ENCODE measurements at regions not wholly inside any gene's neighbourhood (a gene's known extent, or its start where the extent isn't known, plus 50 kb on each side); places are given as distances from the start of the nearest gene placed in this dataset.

DNA sequence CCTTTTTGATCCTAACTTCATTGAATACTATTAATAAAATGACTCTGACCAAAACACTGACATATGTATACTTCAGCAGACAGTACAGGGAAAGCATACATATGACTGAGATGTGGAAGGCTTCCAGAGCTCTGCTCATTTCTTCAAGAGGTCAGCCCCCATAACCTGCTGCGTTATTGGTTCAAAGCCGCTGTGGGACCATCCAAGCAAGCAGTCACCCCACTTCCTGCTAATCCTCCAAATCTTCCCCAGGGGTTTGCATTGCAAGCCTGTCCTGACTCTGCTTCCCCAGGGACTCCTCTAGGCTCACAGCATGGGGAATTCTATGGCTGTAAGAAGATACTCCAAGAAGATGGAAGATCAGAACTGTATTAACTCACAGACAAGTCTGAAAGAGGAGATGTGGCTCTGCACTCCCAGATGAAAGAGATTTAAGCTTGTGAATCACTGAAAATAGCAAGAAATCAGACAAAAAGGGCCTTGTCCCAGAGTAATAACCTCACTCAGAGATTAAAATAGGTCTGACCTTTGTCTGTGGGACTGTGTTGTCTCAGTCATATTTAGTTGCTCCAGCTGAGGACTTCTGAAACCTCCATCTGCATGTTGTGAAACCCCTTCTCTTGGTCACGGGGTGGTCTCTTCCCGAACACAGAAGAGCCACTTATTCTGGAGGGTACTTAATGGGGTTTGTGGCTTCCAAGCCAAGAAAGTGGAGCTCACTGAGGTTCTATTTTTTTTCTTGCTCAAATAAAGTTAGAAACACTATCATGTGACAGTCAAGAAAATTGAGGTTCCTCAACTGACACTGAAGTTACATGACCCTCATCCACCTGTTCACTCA, 101.5 kb upstream of the MARCKS start:
- H3K4me1 ChIP-seq (ENCODE audit: control insufficient read depth, insufficient read depth, low read length), result no peaks in the 10 kb centered on the region
- H3K27me3 ChIP-seq (ENCODE audit: control insufficient read depth, insufficient read depth, low read length), result no peaks in the 10 kb centered on the region
- BruUV-seq (replicated peaks), result no TSS peak
- POLR2A ChIA-PET, result no interaction called here
- H3K9me3 ChIP-seq (ENCODE audit: control insufficient read depth, insufficient read depth, low read depth, low read length), result no peaks in the 10 kb centered on the region
- H3K4me3 ChIP-seq (ENCODE audit: low read depth in 2 of 2, low read length in 2 of 2), result no peak overlapping the region
- no peak for TF ChIP-seq SIN3A (IDR thresholded peaks at IDR 0.05; ENCODE audit: borderline replicate concordance, insufficient read depth, low read depth, low read length)
- TF ChIP-seq, protein P1, sequence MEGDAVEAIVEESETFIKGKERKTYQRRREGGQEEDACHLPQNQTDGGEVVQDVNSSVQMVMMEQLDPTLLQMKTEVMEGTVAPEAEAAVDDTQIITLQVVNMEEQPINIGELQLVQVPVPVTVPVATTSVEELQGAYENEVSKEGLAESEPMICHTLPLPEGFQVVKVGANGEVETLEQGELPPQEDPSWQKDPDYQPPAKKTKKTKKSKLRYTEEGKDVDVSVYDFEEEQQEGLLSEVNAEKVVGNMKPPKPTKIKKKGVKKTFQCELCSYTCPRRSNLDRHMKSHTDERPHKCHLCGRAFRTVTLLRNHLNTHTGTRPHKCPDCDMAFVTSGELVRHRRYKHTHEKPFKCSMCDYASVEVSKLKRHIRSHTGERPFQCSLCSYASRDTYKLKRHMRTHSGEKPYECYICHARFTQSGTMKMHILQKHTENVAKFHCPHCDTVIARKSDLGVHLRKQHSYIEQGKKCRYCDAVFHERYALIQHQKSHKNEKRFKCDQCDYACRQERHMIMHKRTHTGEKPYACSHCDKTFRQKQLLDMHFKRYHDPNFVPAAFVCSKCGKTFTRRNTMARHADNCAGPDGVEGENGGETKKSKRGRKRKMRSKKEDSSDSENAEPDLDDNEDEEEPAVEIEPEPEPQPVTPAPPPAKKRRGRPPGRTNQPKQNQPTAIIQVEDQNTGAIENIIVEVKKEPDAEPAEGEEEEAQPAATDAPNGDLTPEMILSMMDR (IDR thresholded peaks at IDR 0.05), result no peak
- TF ChIP-seq POLR2AphosphoS5 (IDR thresholded peaks at IDR 0.05; ENCODE audit: low read depth, low read length), result no peak
- TF ChIP-seq, protein P2, sequence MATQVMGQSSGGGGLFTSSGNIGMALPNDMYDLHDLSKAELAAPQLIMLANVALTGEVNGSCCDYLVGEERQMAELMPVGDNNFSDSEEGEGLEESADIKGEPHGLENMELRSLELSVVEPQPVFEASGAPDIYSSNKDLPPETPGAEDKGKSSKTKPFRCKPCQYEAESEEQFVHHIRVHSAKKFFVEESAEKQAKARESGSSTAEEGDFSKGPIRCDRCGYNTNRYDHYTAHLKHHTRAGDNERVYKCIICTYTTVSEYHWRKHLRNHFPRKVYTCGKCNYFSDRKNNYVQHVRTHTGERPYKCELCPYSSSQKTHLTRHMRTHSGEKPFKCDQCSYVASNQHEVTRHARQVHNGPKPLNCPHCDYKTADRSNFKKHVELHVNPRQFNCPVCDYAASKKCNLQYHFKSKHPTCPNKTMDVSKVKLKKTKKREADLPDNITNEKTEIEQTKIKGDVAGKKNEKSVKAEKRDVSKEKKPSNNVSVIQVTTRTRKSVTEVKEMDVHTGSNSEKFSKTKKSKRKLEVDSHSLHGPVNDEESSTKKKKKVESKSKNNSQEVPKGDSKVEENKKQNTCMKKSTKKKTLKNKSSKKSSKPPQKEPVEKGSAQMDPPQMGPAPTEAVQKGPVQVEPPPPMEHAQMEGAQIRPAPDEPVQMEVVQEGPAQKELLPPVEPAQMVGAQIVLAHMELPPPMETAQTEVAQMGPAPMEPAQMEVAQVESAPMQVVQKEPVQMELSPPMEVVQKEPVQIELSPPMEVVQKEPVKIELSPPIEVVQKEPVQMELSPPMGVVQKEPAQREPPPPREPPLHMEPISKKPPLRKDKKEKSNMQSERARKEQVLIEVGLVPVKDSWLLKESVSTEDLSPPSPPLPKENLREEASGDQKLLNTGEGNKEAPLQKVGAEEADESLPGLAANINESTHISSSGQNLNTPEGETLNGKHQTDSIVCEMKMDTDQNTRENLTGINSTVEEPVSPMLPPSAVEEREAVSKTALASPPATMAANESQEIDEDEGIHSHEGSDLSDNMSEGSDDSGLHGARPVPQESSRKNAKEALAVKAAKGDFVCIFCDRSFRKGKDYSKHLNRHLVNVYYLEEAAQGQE (IDR thresholded peaks at IDR 0.05; ENCODE audit: insufficient read depth in 1 of 2, low read depth in 2 of 2, low read length in 1 of 2), result no peak
- TF ChIP-seq TCF7L2 (IDR thresholded peaks at IDR 0.05; ENCODE audit: low read depth, low read length), result no peak
- intact Hi-C loops (cut with micrococcal nuclease; ENCODE audit: unreplicated experiment), result no loop called here
- in situ Hi-C loops (cut with HindIII; ENCODE audit: low pct_unique_long_range_greater_than_20kb, low sequenced_read_pairs), result no loop called here
- no peak overlapping the region for H3K27ac ChIP-seq (ENCODE audit: low read length)
- DNase-seq (ENCODE audit: low read depth, low spot score) (no peak), ATAC-seq (no peak)
- no peaks in the 10 kb centered on the region for H3K36me3 ChIP-seq (ENCODE audit: control insufficient read depth, insufficient read depth, low read length)
- CTCF ChIA-PET, result no interaction called here

- CTCF ChIA-PET, result no interaction called here
- H3K36me3 ChIP-seq (ENCODE audit: control insufficient read depth, insufficient read depth, low read length), result no peaks in the 10 kb centered on the region
- ATAC-seq, result no peak
- intact Hi-C loops (cut with micrococcal nuclease; ENCODE audit: unreplicated experiment) (no loop called here), in situ Hi-C loops (cut with HindIII; ENCODE audit: low pct_unique_long_range_greater_than_20kb, low sequenced_read_pairs) (no loop called here)
- POLR2A ChIA-PET, result no interaction called here
- DNase-seq (ENCODE audit: low read depth, low spot score), result no peak
- TF ChIP-seq, protein P1 (IDR thresholded peaks at IDR 0.05), result no peak
- no peak for TF ChIP-seq TCF7L2 (IDR thresholded peaks at IDR 0.05; ENCODE audit: low read depth, low read length)
- TF ChIP-seq SIN3A (IDR thresholded peaks at IDR 0.05; ENCODE audit: borderline replicate concordance, insufficient read depth, low read depth, low read length), result no peak
- TF ChIP-seq, protein P2 (IDR thresholded peaks at IDR 0.05; ENCODE audit: insufficient read depth in 1 of 2, low read depth in 2 of 2, low read length in 1 of 2), result no peak
- TF ChIP-seq POLR2AphosphoS5 (IDR thresholded peaks at IDR 0.05; ENCODE audit: low read depth, low read length), result no peak
- no TSS peak for BruUV-seq (replicated peaks)
- H3K4me3 ChIP-seq (ENCODE audit: low read depth in 2 of 2, low read length in 2 of 2), result no peak overlapping the region
- no peaks in the 10 kb centered on the region for H3K9me3 ChIP-seq (ENCODE audit: control insufficient read depth, insufficient read depth, low read depth, low read length)
- no peaks in the 10 kb centered on the region for H3K27me3 ChIP-seq (ENCODE audit: control insufficient read depth, insufficient read depth, low read length)
- no peak overlapping the region for H3K27ac ChIP-seq (ENCODE audit: low read length)
- H3K4me1 ChIP-seq (ENCODE audit: control insufficient read depth, insufficient read depth, low read length), result no peaks in the 10 kb centered on the region
Measured at GRCh38 chr6:113756290-113756665, 100.9 kb upstream of the MARCKS start.
